ENCODE measurements at regions not wholly inside any gene's neighbourhood (a gene's known extent, or its start where the extent isn't known, plus 50 kb on each side); places are given as distances from the start of the nearest gene placed in this dataset.

DNA sequence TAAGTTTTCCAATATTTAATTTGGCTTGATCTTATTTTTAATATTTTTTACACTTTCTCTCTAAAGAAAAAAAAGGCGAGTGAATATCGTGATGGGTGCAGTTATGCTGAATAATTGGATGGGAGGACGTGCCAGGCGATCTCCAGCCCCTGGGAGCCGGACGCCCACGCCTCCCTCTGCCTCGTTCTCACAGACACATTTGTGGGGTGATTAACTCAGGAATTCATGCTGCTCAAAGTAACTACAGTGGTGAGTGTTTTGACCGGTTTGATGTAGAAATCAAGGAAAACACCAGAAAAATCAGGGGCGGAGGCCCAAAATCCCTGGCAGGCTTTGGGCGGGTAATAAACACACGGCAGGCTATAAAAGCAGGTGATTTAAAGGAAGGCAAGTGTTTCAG lies 736.8 kb upstream of the SALL3 start:
- 35% methylated on average over 12 of the region's 12 CpGs for WGBS (ENCODE audit: low lambda C conversion rate)
- no peaks in the 10 kb centered on the region for H3K79me2 ChIP-seq (ENCODE audit: insufficient read depth, low read length)
- intact Hi-C loops (cut with micrococcal nuclease; ENCODE audit: unreplicated experiment), result no loop called here
- H3K4me2 ChIP-seq (ENCODE audit: low read depth, low read length), result no peak overlapping the region
- in situ Hi-C loops (cut with HindIII; ENCODE audit: extremely low pct_ligation_motif_present, low pct_unique_long_range_greater_than_20kb), result no loop called here
- no peaks in the 10 kb centered on the region for H3K36me3 ChIP-seq (replicated peaks in 1 of 2; ENCODE audit: control insufficient read depth in 1 of 2, insufficient read depth in 2 of 2, low read length in 2 of 2)
- DNase-seq (ENCODE audit: low spot score) (no peak), FAIRE-seq (no peak), ATAC-seq (no peak)
- peaks cover 7% of the 10 kb centered on the region; the same call in 1 of the 2 replicates for H3K9me3 ChIP-seq (ENCODE audit: low read length)
- CTCF ChIA-PET (ENCODE audit: low intra/inter-chr PET ratio, low total read pairs), result no interaction called here
- BruUV-seq (replicated peaks), result no TSS peak
- TF ChIP-seq MED8 (CRISPR knock-in tag; IDR thresholded peaks at IDR 0.05; ENCODE audit: insufficient replicate concordance) (no peak), KDM6A (CRISPR knock-in tag; IDR thresholded peaks at IDR 0.05; ENCODE audit: low read depth) (no peak), ZNF598 (CRISPR knock-in tag; IDR thresholded peaks at IDR 0.05; ENCODE audit: borderline replicate concordance) (no peak), ARNTL (CRISPR knock-in tag; IDR thresholded peaks at IDR 0.05) (no peak)
- peaks cover 0 to 20% of the 10 kb centered on the region in 2 experiments; a peak in 2 of 5 replicates for H3K27me3 ChIP-seq (ENCODE audit: control insufficient read depth in 1 of 2, insufficient read depth in 2 of 2, low read length in 2 of 2)
- H3K4me3 ChIP-seq (replicated peaks in 1 of 3; ENCODE audit: insufficient read depth in 1 of 3, low read depth in 2 of 3, low read length in 3 of 3), result no peak overlapping the region
- no peak overlapping the region for H3K9ac ChIP-seq (ENCODE audit: insufficient read depth, low read depth, low read length)
- no peaks in the 10 kb centered on the region for H4K20me1 ChIP-seq (ENCODE audit: insufficient read depth, low read length)
- POLR2A ChIA-PET, result no interaction called here
- H3K27ac ChIP-seq (ENCODE audit: extremely low read length, insufficient read depth, low read length), result no peak overlapping the region
- H2AFZ ChIP-seq (ENCODE audit: low read length), result no peak overlapping the region
- no peaks in the 10 kb centered on the region for H3K4me1 ChIP-seq (ENCODE audit: insufficient read depth, low read length)

DNA sequence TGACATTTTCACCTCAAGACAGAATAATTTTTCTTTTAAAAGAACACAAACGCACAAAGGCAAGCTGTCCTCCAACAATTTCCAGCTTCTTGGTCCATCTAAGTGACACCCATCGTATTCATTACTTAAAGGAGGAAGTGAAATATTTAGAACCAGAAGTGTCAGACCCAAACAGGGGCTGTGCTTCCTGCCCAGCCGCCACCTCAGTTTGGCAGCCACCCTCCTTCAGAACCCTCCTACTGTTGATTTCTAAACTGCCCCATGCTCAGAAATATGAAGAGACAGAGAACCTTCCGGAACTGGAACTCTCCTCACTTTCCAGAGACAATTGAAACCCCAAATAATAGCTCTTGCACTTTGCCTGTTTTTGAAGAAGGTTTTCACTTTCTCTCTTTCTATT lies 734.8 kb upstream of the SALL3 start:
- ATAC-seq (no peak), FAIRE-seq (no peak), DNase-seq (ENCODE audit: low spot score) (no peak)
- no peak overlapping the region for H2AFZ ChIP-seq (ENCODE audit: low read length)
- H4K20me1 ChIP-seq (ENCODE audit: insufficient read depth, low read length), result no peaks in the 10 kb centered on the region
- H3K4me1 ChIP-seq (ENCODE audit: insufficient read depth, low read length), result no peaks in the 10 kb centered on the region
- ChIA-PET POLR2A (no interaction called here), CTCF (ENCODE audit: low intra/inter-chr PET ratio, low total read pairs) (no interaction called here)
- no peak overlapping the region for H3K27ac ChIP-seq (ENCODE audit: extremely low read length, insufficient read depth, low read length)
- H3K36me3 ChIP-seq (replicated peaks in 1 of 2; ENCODE audit: control insufficient read depth in 1 of 2, insufficient read depth in 2 of 2, low read length in 2 of 2), result no peaks in the 10 kb centered on the region
- no peak overlapping the region for H3K4me3 ChIP-seq (replicated peaks in 1 of 3; ENCODE audit: insufficient read depth in 1 of 3, low read depth in 2 of 3, low read length in 3 of 3)
- 16% methylated on average over 4 of the region's 4 CpGs for WGBS (ENCODE audit: low lambda C conversion rate)
- H3K9me3 ChIP-seq (ENCODE audit: low read length), result no peaks in the 10 kb centered on the region
- intact Hi-C loops (cut with micrococcal nuclease; ENCODE audit: unreplicated experiment), result no loop called here
- no peak overlapping the region for H3K9ac ChIP-seq (ENCODE audit: insufficient read depth, low read depth, low read length)
- BruUV-seq (replicated peaks), result no TSS peak
- no peak overlapping the region for H3K4me2 ChIP-seq (ENCODE audit: low read depth, low read length)
- peaks cover 0 to 20% of the 10 kb centered on the region in 2 experiments; a peak in 3 of 5 replicates for H3K27me3 ChIP-seq (ENCODE audit: control insufficient read depth in 1 of 2, insufficient read depth in 2 of 2, low read length in 2 of 2)
- H3K79me2 ChIP-seq (ENCODE audit: insufficient read depth, low read length), result no peaks in the 10 kb centered on the region
- in situ Hi-C loops (cut with HindIII; ENCODE audit: extremely low pct_ligation_motif_present, low pct_unique_long_range_greater_than_20kb), result no loop called here
- TF ChIP-seq ZNF24 (IDR thresholded peaks at IDR 0.05) (no peak), ZNF749 (CRISPR knock-in tag; IDR thresholded peaks at IDR 0.05; ENCODE audit: borderline replicate concordance) (no peak), ZFP36L1 (CRISPR knock-in tag; IDR thresholded peaks at IDR 0.05) (no peak), CBX2 (IDR thresholded peaks at IDR 0.05; ENCODE audit: low read depth, low read length) (no peak), CBX2 (CRISPR knock-in tag; IDR thresholded peaks at IDR 0.05; ENCODE audit: low read depth) (no peak), ZFYVE20 (CRISPR knock-in tag; IDR thresholded peaks at IDR 0.05; ENCODE audit: borderline replicate concordance, low read depth) (no peak), ZNF550 (CRISPR knock-in tag; IDR thresholded peaks at IDR 0.05; ENCODE audit: borderline replicate concordance) (no peak), ZNF292 (CRISPR knock-in tag; IDR thresholded peaks at IDR 0.05; ENCODE audit: borderline replicate concordance, low read depth) (no peak), ASH2L (IDR thresholded peaks at IDR 0.05; ENCODE audit: insufficient read length, low read depth, low read length) (no peak), ZNF652 (CRISPR knock-in tag; IDR thresholded peaks at IDR 0.05; ENCODE audit: borderline replicate concordance, low read depth) (no peak), ZZZ3 (CRISPR knock-in tag; IDR thresholded peaks at IDR 0.05; ENCODE audit: borderline replicate concordance) (no peak), ZNF841 (CRISPR knock-in tag; IDR thresholded peaks at IDR 0.05; ENCODE audit: borderline replicate concordance) (no peak), CCDC6 (CRISPR knock-in tag; IDR thresholded peaks at IDR 0.05) (no peak), ZNF414 (CRISPR knock-in tag; IDR thresholded peaks at IDR 0.05) (no peak), ZNF547 (CRISPR knock-in tag; IDR thresholded peaks at IDR 0.05) (no peak), MAFF (IDR thresholded peaks at IDR 0.05; ENCODE audit: low read depth, low read length) (no peak)

Measured in HepG2 (cell line).